ENCODE measurements at regions not wholly inside any gene's neighbourhood (a gene's known extent, or its start where the extent isn't known, plus 50 kb on each side); places are given as distances from the start of the nearest gene placed in this dataset.

DNA sequence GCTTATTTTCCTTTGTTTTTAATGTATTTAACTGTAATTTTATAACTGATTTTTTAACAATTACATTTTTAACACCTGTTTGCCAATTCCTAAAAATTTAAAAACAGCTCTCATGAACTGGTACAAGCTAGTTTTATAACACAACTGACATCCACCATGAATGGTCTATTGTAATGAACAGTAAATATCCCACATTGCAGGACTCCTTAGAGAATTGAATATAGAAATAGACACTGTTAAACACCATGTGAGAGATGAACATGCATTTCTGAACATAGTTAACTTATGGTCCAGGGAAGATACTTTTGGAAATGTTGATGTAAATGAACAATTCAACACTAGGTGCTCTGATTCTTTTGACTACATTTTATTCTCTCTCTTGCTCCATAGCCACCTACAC, 195.1 kb upstream of the GMDS start:
- TF ChIP-seq, protein P1, sequence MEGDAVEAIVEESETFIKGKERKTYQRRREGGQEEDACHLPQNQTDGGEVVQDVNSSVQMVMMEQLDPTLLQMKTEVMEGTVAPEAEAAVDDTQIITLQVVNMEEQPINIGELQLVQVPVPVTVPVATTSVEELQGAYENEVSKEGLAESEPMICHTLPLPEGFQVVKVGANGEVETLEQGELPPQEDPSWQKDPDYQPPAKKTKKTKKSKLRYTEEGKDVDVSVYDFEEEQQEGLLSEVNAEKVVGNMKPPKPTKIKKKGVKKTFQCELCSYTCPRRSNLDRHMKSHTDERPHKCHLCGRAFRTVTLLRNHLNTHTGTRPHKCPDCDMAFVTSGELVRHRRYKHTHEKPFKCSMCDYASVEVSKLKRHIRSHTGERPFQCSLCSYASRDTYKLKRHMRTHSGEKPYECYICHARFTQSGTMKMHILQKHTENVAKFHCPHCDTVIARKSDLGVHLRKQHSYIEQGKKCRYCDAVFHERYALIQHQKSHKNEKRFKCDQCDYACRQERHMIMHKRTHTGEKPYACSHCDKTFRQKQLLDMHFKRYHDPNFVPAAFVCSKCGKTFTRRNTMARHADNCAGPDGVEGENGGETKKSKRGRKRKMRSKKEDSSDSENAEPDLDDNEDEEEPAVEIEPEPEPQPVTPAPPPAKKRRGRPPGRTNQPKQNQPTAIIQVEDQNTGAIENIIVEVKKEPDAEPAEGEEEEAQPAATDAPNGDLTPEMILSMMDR (IDR thresholded peaks at IDR 0.05; ENCODE audit: low read depth, low read length) = no peak
- TF ChIP-seq POLR2A (IDR thresholded peaks at IDR 0.05; ENCODE audit: extremely low read depth, insufficient read length) = no peak

Data from NB4 (cell line).